Thyroid gland (tissue), 4 donors: ENCODE measurements at regions not wholly inside any gene's neighbourhood (a gene's known extent, or its start where the extent isn't known, plus 50 kb on each side); places are given as distances from the start of the nearest gene placed in this dataset.

Source experiments
- DNase-seq, 2 donors: peaks; one replicate each; pipeline ENCODE4 v3.0.0-alpha.2; 2019
- H3K27ac ChIP-seq, 3 donors: fragments of 200-600 bp; sonication (generic); 1 replicate in 2 of 3; 2 replicates in 1 of 3; pipeline ENCODE4 v1.5.1; 2016 to 2019; ENCODE audit warnings: mild to moderate bottlenecking in 1 of 3, moderate library complexity in 1 of 3
- H3K27me3 ChIP-seq: fragments of 200-600 bp; sonication (generic); one replicate; pipeline ENCODE4 v1.5.1; 2019
- H3K36me3 ChIP-seq, 2 donors: fragments of 200-600 bp; sonication (generic); one replicate each; pipeline ENCODE4 v1.5.1; 2016 to 2019
- H3K4me1 ChIP-seq, 2 donors: fragments of 200-600 bp; sonication (generic); one replicate each; pipeline ENCODE4 v1.5.1; 2017 to 2019
- H3K4me3 ChIP-seq, 3 donors: fragments of 200-600 bp; sonication (generic); replicated peaks in 1 of 3; 1 replicate in 2 of 3; 2 replicates in 1 of 3; pipeline ENCODE4 v1.5.1; 2016; ENCODE audit warnings: mild to moderate bottlenecking in 1 of 3
- H3K9me3 ChIP-seq: fragments of 200-600 bp; sonication (generic); one replicate; pipeline ENCODE4 v1.5.1; 2017
- POLR2A ChIP-seq, 2 donors: fragments of 450-650 bp; IDR thresholded peaks; one replicate each; pipeline ENCODE4 v1.6.1; 2017; ENCODE audit warnings: antibody characterized with exemption in 2 of 2, mild to moderate bottlenecking in 2 of 2, moderate library complexity in 1 of 2
- WGBS, 2 donors: methylation state at CpG; one replicate each; pipeline ENCODE4 v1.1.5; 2017; 5-methylcytosine and 5-hydroxymethylcytosine counted together
- intact Hi-C: fragments of 100-400 bp; cut with DNase I; formaldehyde crosslinking; loops from one replicate; pipeline ENCODE4 v1.15.1; 2023
- TF ChIP-seq, protein P1 (sequence below), 6 experiments: fragments of 200-600 bp in 3 of 6; fragments of 450-650 bp in 3 of 6; sonication (generic) in 3 of 6; IDR thresholded peaks; one replicate each; pipeline ENCODE4 v1.5.1; 2016 to 2019; ENCODE audit warnings: antibody characterized with exemption in 6 of 6, mild to moderate bottlenecking in 2 of 6, inconsistent platforms in 1 of 6, moderate library complexity in 1 of 6

DNA sequence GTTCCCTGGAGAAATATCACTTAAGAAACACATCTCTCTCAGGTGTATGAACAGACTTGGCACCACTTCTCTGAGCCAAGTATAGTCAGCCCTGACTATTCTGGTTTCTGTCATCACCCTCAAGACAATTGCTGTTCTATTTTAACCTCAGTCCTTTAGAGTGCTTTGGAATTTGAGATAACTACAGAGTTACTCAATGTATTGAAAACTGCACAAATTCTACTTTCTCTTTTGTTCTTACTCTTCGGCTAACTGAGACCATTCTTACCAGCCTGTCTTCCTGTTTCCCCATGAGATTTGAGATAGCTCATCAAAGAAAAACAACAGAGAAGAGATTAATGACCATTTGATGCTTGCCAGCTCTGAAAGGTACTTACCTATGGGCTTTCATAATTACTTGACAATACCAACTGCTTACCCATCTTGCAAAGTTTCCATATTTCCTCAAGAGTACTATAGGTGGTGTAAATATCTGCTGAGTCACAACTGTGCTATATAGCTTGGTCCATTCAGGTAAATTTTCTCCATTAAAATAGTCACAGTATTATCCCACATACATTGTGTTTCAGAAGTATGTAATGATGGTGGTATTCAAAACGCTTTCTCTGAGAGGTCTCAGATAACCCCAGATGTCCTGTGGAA lies 467.5 kb upstream of the CHST9 start:
- no peaks in the 10 kb centered on the region for H3K36me3 ChIP-seq
- H3K27ac ChIP-seq, result no peak overlapping the region
- TF ChIP-seq, protein P1, sequence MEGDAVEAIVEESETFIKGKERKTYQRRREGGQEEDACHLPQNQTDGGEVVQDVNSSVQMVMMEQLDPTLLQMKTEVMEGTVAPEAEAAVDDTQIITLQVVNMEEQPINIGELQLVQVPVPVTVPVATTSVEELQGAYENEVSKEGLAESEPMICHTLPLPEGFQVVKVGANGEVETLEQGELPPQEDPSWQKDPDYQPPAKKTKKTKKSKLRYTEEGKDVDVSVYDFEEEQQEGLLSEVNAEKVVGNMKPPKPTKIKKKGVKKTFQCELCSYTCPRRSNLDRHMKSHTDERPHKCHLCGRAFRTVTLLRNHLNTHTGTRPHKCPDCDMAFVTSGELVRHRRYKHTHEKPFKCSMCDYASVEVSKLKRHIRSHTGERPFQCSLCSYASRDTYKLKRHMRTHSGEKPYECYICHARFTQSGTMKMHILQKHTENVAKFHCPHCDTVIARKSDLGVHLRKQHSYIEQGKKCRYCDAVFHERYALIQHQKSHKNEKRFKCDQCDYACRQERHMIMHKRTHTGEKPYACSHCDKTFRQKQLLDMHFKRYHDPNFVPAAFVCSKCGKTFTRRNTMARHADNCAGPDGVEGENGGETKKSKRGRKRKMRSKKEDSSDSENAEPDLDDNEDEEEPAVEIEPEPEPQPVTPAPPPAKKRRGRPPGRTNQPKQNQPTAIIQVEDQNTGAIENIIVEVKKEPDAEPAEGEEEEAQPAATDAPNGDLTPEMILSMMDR (IDR thresholded peaks at IDR 0.05), result no peak
- TF ChIP-seq POLR2A (IDR thresholded peaks at IDR 0.05), result no peak
- no peaks in the 10 kb centered on the region for H3K4me1 ChIP-seq
- intact Hi-C loops, result no loop called here
- DNase-seq, result no peak
- no peaks in the 10 kb centered on the region for H3K27me3 ChIP-seq
- H3K9me3 ChIP-seq, result no peaks in the 10 kb centered on the region
- 35 to 36% methylated on average over 2 of the region's 2 CpGs for WGBS, 2 donors
- no peak overlapping the region for H3K4me3 ChIP-seq

DNA sequence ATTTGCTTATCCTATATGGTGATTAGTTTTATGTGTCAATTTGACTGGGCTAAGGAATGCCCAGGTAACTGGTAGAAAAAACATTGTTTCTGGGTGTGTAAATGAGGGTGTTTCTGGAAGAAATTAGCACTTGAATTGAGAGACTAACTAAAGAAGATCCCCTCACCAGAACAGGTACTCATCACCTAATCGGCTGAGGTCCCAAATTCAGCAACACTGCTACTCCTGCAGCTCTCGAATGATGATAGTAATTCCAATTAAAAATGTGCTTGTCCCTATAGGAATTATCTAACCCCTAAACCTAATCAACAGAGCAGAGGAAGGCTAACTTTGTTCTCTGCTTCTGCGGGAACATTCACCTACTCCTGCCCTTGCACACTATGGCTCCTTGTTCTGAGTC lies 464.5 kb upstream of the CHST9 start:
- Histone ChIP-seq H3K9me3 (no peaks in the 10 kb centered on the region), H3K27ac (no peak overlapping the region), H3K36me3 (no peaks in the 10 kb centered on the region), H3K4me3 (no peak overlapping the region), H3K27me3 (no peaks in the 10 kb centered on the region), H3K4me1 (no peaks in the 10 kb centered on the region)
- 73 to 74% methylated on average over 3 of the region's 3 CpGs for WGBS, 2 donors
- intact Hi-C loops, result no loop called here
- TF ChIP-seq, protein P1 (IDR thresholded peaks at IDR 0.05), result no peak
- TF ChIP-seq POLR2A (IDR thresholded peaks at IDR 0.05), result no peak
- DNase-seq, result no peak

DNA sequence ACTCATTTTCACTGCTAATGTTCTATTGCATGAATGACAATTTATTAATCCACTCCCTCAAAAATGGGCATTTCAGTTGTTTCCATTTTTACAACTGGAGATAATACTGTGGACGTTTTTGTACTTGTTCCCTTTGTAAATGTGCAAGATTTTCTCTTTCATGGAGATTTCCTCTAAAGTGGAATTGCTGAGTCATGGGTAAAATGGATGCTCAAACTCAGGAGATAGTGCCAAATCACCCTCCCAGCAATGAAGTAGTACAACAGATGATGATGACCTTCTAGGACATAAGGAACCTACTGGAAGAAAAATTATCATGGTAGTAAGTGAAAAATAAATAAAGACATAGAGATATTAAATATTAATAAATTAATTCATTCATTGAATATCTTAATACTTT lies 460.8 kb upstream of the CHST9 start:
- no peak overlapping the region for H3K27ac ChIP-seq
- no peaks in the 10 kb centered on the region for H3K9me3 ChIP-seq
- intact Hi-C loops, result no loop called here
- no peaks in the 10 kb centered on the region for H3K36me3 ChIP-seq
- no peak overlapping the region for H3K4me3 ChIP-seq
- DNase-seq, result no peak
- no peak for TF ChIP-seq POLR2A (IDR thresholded peaks at IDR 0.05)
- TF ChIP-seq, protein P1 (IDR thresholded peaks at IDR 0.05), result no peak
- whole genome bisulfite sequencing, 2 donors, result 38 to 65% methylated on average over 1 of the region's 1 CpG
- H3K4me1 ChIP-seq, result no peaks in the 10 kb centered on the region
- no peaks in the 10 kb centered on the region for H3K27me3 ChIP-seq

DNA sequence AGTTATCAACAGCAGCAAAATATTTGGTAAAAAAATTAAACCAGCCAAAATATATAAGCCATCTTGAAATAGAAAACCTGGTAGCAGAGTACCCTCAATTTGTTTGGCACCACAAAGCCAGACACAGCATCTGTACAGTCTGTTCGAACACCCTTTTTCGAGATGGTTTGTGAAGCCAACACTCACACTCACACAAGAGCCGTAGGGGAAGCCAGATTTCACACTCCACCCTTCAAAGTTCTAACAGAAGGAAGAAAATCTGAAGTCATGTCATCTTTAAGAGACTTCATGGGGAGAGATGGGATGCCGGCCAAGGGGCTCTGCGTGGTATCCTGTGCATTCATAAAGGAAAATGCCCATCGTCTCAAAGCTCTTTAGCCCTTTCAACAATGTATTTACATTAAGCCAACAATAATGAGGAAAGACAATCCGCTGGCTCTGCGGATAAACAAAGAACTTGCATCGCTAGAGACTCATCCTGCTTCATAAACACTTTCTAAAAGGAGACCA lies 451.5 kb upstream of the CHST9 start:
- WGBS, 2 donors, result 85 to 91% methylated on average over 9 of the region's 9 CpGs
- no peak overlapping the region for H3K4me3 ChIP-seq
- intact Hi-C loops, result no loop called here
- no peak for DNase-seq
- no peaks in the 10 kb centered on the region for H3K36me3 ChIP-seq
- H3K9me3 ChIP-seq, result no peaks in the 10 kb centered on the region
- no peak overlapping the region for H3K27ac ChIP-seq
- no peaks in the 10 kb centered on the region for H3K4me1 ChIP-seq
- no peaks in the 10 kb centered on the region for H3K27me3 ChIP-seq
- no peak for TF ChIP-seq POLR2A (IDR thresholded peaks at IDR 0.05)
- TF ChIP-seq, protein P1 (IDR thresholded peaks at IDR 0.05), result no peak

DNA sequence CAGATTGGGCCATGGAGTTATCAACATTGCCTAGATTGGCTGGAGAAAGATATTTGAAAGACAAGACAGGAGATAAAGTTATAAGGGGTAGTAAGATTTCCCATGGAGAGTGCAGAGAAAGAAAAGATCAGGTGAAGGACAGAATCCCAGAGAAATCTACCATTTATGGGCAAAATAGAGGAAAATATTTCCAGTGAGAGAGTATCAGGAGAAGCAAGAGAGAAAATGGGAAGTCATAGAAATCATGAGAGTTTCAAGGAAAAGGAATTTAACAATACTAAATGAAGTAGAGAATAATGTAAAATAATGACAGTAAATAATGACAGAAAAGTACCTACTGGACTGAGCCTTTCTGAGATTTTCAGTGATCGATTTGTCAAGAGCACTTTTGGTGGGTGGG lies 447.6 kb upstream of the CHST9 start:
- H3K27ac ChIP-seq, result no peak overlapping the region
- TF ChIP-seq POLR2A (IDR thresholded peaks at IDR 0.05), result no peak
- TF ChIP-seq, protein P1 (IDR thresholded peaks at IDR 0.05), result no peak
- no peak for DNase-seq
- 73 to 81% methylated on average over 1 of the region's 1 CpG for WGBS, 2 donors
- H3K4me3 ChIP-seq, result no peak overlapping the region
- no peaks in the 10 kb centered on the region for H3K27me3 ChIP-seq
- no peaks in the 10 kb centered on the region for H3K4me1 ChIP-seq
- H3K36me3 ChIP-seq, result no peaks in the 10 kb centered on the region
- H3K9me3 ChIP-seq, result no peaks in the 10 kb centered on the region
- intact Hi-C loops, result no loop called here
